ENCODE measurements at regions not wholly inside any gene's neighbourhood (a gene's known extent, or its start where the extent isn't known, plus 50 kb on each side); places are given as distances from the start of the nearest gene placed in this dataset.

DNA sequence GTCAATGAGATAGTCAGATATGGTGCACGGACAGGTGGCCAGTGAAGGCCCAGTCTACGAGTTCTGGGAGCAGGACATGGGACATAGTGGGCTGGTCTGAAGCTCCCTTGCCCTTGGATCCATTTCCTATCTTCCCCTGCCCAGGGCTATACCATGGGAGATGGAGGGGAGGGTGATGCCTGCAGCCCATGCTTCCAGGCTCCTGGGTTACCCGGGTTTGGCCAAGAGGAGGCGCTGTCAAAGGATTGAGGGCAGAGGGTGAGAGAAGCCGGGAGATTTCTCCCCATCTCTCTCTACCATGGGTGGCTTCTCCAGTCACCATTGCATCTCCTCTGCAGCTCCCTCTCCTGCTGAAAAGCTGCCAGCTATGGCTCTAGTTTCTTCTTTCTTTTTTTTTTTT lies 52.8 kb upstream of the LHX5 start:
- Histone ChIP-seq H3K27ac (no peak overlapping the region), H3K9me3 (no peaks in the 10 kb centered on the region), H3K4me1 (ENCODE audit: control insufficient read depth in 1 of 2, insufficient read depth in 1 of 2, low read depth in 1 of 2, low read length in 1 of 2) (no peaks in the 10 kb centered on the region), H3K36me3 (no peaks in the 10 kb centered on the region), H3K4me3 (ENCODE audit: low read depth in 1 of 2, low read length in 1 of 2) (no peak overlapping the region), H3K27me3 (peaks cover 73% of the 10 kb centered on the region)
- TF ChIP-seq, protein P1, sequence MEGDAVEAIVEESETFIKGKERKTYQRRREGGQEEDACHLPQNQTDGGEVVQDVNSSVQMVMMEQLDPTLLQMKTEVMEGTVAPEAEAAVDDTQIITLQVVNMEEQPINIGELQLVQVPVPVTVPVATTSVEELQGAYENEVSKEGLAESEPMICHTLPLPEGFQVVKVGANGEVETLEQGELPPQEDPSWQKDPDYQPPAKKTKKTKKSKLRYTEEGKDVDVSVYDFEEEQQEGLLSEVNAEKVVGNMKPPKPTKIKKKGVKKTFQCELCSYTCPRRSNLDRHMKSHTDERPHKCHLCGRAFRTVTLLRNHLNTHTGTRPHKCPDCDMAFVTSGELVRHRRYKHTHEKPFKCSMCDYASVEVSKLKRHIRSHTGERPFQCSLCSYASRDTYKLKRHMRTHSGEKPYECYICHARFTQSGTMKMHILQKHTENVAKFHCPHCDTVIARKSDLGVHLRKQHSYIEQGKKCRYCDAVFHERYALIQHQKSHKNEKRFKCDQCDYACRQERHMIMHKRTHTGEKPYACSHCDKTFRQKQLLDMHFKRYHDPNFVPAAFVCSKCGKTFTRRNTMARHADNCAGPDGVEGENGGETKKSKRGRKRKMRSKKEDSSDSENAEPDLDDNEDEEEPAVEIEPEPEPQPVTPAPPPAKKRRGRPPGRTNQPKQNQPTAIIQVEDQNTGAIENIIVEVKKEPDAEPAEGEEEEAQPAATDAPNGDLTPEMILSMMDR (IDR thresholded peaks at IDR 0.05), result no peak

DNA sequence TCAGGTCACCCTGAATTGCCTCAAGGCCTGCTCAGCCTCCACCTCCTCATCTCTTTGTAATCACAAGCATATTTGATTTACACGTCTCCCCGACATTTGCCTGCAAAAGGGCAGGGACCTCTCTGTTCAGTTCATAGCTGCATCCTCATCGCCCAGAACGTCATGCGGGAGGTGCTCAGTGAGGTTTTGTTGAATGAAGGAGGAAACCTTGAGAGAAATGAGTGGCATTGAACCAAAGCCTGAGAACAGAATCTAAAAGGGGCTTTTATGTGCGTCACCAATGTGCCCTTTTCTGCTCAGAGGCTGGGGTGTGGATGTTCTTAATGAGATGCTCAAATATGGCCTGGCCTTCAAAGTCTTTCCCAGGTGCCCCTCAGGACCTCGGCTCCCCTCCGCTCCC lies 50.0 kb upstream of the LHX5 start:
- Histone ChIP-seq H3K27ac (no peak overlapping the region), H3K4me1 (ENCODE audit: control insufficient read depth in 1 of 2, insufficient read depth in 1 of 2, low read depth in 1 of 2, low read length in 1 of 2) (no peaks in the 10 kb centered on the region), H3K36me3 (no peaks in the 10 kb centered on the region), H3K27me3 (peaks cover 76% of the 10 kb centered on the region), H3K9me3 (no peaks in the 10 kb centered on the region), H3K4me3 (ENCODE audit: low read depth in 1 of 2, low read length in 1 of 2) (no peak overlapping the region)
- TF ChIP-seq, protein P1 (IDR thresholded peaks at IDR 0.05), result no peak
